ENCODE measurements at regions not wholly inside any gene's neighbourhood (a gene's known extent, or its start where the extent isn't known, plus 50 kb on each side); places are given as distances from the start of the nearest gene placed in this dataset.

DNA sequence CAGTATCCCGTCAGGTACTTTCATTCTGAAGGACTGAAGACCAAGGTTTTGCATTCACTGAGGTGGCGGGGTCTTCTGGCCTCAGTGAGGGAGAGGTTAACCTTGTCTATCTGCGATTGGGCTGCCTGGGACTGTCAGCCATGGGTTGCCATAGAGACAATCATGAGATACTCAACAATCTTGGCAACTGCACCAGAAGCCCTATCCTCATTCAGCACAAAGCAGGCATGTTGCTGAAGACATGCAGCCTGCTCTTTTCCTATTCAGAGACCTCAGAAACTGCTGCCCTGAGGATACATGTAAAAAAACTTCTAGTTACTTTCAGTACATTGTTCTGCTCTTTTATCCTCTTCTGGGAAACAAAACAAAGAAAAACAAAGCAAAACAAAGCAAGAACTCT is 146.3 kb upstream of the PIRT start:
- TF ChIP-seq, protein P1, sequence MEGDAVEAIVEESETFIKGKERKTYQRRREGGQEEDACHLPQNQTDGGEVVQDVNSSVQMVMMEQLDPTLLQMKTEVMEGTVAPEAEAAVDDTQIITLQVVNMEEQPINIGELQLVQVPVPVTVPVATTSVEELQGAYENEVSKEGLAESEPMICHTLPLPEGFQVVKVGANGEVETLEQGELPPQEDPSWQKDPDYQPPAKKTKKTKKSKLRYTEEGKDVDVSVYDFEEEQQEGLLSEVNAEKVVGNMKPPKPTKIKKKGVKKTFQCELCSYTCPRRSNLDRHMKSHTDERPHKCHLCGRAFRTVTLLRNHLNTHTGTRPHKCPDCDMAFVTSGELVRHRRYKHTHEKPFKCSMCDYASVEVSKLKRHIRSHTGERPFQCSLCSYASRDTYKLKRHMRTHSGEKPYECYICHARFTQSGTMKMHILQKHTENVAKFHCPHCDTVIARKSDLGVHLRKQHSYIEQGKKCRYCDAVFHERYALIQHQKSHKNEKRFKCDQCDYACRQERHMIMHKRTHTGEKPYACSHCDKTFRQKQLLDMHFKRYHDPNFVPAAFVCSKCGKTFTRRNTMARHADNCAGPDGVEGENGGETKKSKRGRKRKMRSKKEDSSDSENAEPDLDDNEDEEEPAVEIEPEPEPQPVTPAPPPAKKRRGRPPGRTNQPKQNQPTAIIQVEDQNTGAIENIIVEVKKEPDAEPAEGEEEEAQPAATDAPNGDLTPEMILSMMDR (IDR thresholded peaks at IDR 0.05; ENCODE audit: insufficient read depth, low read depth, low read length) = no peak
- no peak for TF ChIP-seq EZH2 (IDR thresholded peaks at IDR 0.05; ENCODE audit: insufficient read depth, low read length)
